ENCODE measurements at regions not wholly inside any gene's neighbourhood (a gene's known extent, or its start where the extent isn't known, plus 50 kb on each side); places are given as distances from the start of the nearest gene placed in this dataset.

DNA sequence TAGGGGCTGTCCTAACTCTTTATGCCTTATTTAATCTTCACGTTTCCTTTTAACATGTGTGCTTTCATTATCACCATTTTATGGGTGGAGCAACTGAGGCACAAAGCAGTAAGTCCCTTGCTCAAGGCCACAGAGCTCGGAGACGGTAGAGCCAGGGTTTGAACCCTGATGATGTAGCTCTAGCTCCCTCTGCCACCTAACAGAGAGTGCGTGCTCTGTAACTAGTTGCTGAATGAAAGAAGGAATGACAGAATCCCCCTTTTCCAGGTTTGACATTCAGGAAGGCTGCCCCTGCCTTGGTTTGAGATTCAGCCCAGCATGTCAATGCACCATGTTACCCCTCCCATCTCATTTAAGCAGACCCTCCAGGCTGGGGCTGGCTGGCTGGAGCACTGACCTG lies 193.3 kb upstream of the NAV2 start:
- H3K27ac ChIP-seq, result peak overlapping the region in 1 of 5 donors; percentile 34
- TF ChIP-seq, protein P1, sequence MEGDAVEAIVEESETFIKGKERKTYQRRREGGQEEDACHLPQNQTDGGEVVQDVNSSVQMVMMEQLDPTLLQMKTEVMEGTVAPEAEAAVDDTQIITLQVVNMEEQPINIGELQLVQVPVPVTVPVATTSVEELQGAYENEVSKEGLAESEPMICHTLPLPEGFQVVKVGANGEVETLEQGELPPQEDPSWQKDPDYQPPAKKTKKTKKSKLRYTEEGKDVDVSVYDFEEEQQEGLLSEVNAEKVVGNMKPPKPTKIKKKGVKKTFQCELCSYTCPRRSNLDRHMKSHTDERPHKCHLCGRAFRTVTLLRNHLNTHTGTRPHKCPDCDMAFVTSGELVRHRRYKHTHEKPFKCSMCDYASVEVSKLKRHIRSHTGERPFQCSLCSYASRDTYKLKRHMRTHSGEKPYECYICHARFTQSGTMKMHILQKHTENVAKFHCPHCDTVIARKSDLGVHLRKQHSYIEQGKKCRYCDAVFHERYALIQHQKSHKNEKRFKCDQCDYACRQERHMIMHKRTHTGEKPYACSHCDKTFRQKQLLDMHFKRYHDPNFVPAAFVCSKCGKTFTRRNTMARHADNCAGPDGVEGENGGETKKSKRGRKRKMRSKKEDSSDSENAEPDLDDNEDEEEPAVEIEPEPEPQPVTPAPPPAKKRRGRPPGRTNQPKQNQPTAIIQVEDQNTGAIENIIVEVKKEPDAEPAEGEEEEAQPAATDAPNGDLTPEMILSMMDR (IDR thresholded peaks at IDR 0.05), result no peak
- TF ChIP-seq POLR2A (IDR thresholded peaks at IDR 0.05), result no peak
- intact Hi-C loops (cut with DNase I), result no loop called here
- 61 to 81% (median 74%) methylated on average over 4 of the region's 4 CpGs for WGBS, 4 donors
- peaks cover 0 to 9% of the 10 kb centered on the region in 2 donors for H3K4me1 ChIP-seq (replicated peaks in 1 of 2)
- no peaks in the 10 kb centered on the region for H3K27me3 ChIP-seq
- H3K9me3 ChIP-seq (replicated peaks in 1 of 3), result no peaks in the 10 kb centered on the region
- DNase-seq, result no peak
- H3K36me3 ChIP-seq (replicated peaks in 1 of 2), result no peaks in the 10 kb centered on the region
- H3K4me3 ChIP-seq, result no peak overlapping the region

DNA sequence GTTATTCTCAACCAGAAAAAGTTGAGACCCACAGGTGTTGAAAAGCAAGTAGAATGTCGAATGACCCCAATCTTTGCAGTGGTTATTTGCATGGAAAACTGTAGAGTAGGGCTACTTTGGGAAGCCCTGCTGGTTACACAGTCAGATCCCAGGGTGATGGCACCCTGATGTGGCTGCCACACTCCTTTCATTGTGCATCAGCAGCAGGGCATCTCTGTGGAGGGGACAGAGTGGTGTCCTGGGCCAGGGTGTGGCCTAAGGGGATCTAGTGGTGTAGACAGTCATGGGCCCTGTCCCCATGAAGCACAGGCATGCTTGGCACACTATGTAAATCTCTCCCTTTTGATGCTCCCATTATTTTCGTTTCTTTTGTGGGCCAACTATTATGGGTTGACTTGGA lies 199.4 kb upstream of the NAV2 start:
- Histone ChIP-seq H3K27me3 (no peaks in the 10 kb centered on the region), H3K27ac (no peak overlapping the region), H3K4me3 (no peak overlapping the region), H3K9me3 (replicated peaks in 1 of 3) (no peaks in the 10 kb centered on the region), H3K4me1 (replicated peaks in 1 of 2) (no peaks in the 10 kb centered on the region), H3K36me3 (replicated peaks in 1 of 2) (no peaks in the 10 kb centered on the region)
- WGBS, 4 donors, result 70 to 78% (median 74%) methylated on average over 2 of the region's 2 CpGs
- no peak for DNase-seq
- no peak for TF ChIP-seq POLR2A (IDR thresholded peaks at IDR 0.05)
- TF ChIP-seq, protein P1 (IDR thresholded peaks at IDR 0.05), result no peak
- intact Hi-C loops (cut with DNase I), result no loop called here

DNA sequence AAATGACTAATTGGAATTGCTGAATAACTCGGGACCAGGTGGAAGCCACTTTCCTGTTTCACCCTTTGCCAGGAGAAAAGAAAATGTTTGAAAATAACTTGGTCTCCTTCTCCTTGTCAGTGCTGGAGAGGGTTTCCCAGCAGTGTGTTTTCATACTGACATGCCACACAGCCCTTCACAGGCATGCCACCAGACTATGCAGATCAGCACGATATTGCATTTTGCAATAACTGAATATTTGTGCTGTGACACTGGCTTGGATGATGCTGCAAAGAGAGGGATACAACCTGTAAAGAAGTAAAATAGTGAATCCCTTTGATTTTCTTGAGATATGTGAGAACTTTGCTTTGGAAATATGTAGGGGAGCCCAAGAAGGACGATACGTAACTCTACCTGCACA lies 200.0 kb upstream of the NAV2 start:
- no peak for DNase-seq
- H3K9me3 ChIP-seq (replicated peaks in 1 of 3), result no peaks in the 10 kb centered on the region
- WGBS, 4 donors, result 69 to 74% (median 71%) methylated on average over 4 of the region's 4 CpGs
- H3K36me3 ChIP-seq (replicated peaks in 1 of 2), result no peaks in the 10 kb centered on the region
- TF ChIP-seq POLR2A (IDR thresholded peaks at IDR 0.05), result no peak
- TF ChIP-seq, protein P1 (IDR thresholded peaks at IDR 0.05), result no peak
- H3K27me3 ChIP-seq, result no peaks in the 10 kb centered on the region
- intact Hi-C loops (cut with DNase I), result no loop called here
- H3K4me3 ChIP-seq, result no peak overlapping the region
- H3K27ac ChIP-seq, result peak overlapping the region in 1 of 5 donors; percentile 25
- H3K4me1 ChIP-seq (replicated peaks in 1 of 2), result no peaks in the 10 kb centered on the region

DNA sequence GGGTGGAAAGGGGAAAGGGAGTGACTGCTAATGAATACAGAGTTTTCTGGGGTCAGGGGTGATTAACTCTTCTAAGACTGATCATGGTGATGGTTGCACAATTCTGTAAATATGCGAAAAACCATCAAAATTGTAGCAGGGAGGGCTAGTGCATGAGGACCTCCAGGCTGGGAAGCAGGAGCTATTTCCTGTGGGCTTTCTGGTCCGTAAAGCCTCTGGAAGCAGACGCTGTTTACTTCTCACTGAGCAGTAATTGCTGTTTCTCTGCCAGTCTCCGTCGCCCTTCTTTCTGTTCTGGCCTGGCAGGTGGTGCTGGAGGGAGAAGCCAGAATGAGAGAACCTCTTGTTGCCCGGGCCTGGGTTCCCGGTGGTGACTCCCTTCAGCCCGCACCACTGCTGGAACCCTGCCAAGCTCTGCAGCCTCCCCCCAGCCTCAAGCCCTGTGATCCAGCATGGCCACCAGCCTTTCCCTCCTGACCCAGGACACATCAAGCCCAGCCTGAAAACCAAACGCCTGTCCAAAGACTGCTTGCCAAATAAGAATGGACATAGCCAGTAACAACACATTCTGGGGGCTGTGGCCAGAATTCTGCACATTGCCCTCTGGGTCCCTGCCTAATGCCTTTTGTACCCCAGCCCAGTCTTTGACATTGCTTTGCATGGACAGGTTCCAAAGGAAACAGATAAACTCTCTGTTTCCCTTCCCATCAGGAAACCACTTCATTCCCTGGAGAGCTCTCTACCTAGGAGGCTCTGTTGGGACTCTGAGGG lies 201.0 kb upstream of the NAV2 start:
- no peak overlapping the region for H3K4me3 ChIP-seq
- intact Hi-C loops (cut with DNase I), result no loop called here
- TF ChIP-seq POLR2A (IDR thresholded peaks at IDR 0.05), result no peak
- TF ChIP-seq, protein P1 (IDR thresholded peaks at IDR 0.05), result no peak
- peak overlapping the region in 1 of 5 donors; percentile 76 for H3K27ac ChIP-seq
- peak in 6 of 7 donors; percentile 9 to 64 (median 36) for DNase-seq
- no peaks in the 10 kb centered on the region for H3K36me3 ChIP-seq (replicated peaks in 1 of 2)
- no peaks in the 10 kb centered on the region for H3K4me1 ChIP-seq (replicated peaks in 1 of 2)
- no peaks in the 10 kb centered on the region for H3K9me3 ChIP-seq (replicated peaks in 1 of 3)
- WGBS, 4 donors, result 48 to 64% (median 52%) methylated on average over 7 to 9 of the region's 9 CpGs
- no peaks in the 10 kb centered on the region for H3K27me3 ChIP-seq

All from adrenal gland (tissue), 9 donors.